B cell (primary cell): ENCODE measurements at regions not wholly inside any gene's neighbourhood (a gene's known extent, or its start where the extent isn't known, plus 50 kb on each side); places are given as distances from the start of the nearest gene placed in this dataset.

Source experiments
- ATAC-seq: fragments of 200-7000 bp; cut with Tn5 transposase; one replicate; pipeline ENCODE4 v1.10.0; 2021; ENCODE audit warnings: low read depth, mild to moderate bottlenecking, moderate number of reproducible peaks, moderate library complexity
- CTCF ChIA-PET: fragments of 350-600 bp; sonication (Branson Sonifier 250); formaldehyde crosslinking; loops from one replicate; lab custom pipeline; 2021; ENCODE audit warnings: antibody characterized with exemption, inconsistent platforms; lab: Charles Lee
- POLR2A ChIA-PET: fragments of 350-600 bp; sonication (Branson Sonifier 250); formaldehyde crosslinking; loops from one replicate; lab custom pipeline; 2021; ENCODE audit warnings: antibody characterized with exemption; lab: Charles Lee
- DNase-seq: peaks from one replicate; pipeline ENCODE4 v3.0.0; 2013
- H2AFZ ChIP-seq: 2 replicates; pipeline ENCODE4 v1.6.1; 2012; ENCODE audit warnings: mild to moderate bottlenecking, low read depth, low read length; ENCODE audit not compliant: insufficient read depth, poor library complexity, severe bottlenecking
- H3K27ac ChIP-seq, 2 donors: 1 replicate in 1 of 2; 2 replicates in 1 of 2; pipeline ENCODE4 v1.5.1; 2012 to 2013; ENCODE audit warnings: low read length in 2 of 2, mild to moderate bottlenecking in 2 of 2, moderate library complexity in 1 of 2
- H3K27me3 ChIP-seq, 4 experiments: fragments of 200-600 bp in 1 of 4; sonication (generic) in 1 of 4; replicated peaks in 1 of 4; 1 replicate in 2 of 4; 2 replicates in 2 of 4; pipeline versions ENCODE4 v1.6.1 to v1.7.0; 2013 to 2016; ENCODE audit warnings: low read length in 3 of 4, mild to moderate bottlenecking in 2 of 4, mixed read lengths in 1 of 4, moderate library complexity in 1 of 4; ENCODE audit not compliant: insufficient read depth in 4 of 4, control insufficient read depth in 3 of 4; ENCODE audit errors: control extremely low read depth in 1 of 4
- H3K36me3 ChIP-seq, 2 experiments: replicated peaks in 1 of 2; 1 replicate in 1 of 2; 2 replicates in 1 of 2; pipeline versions ENCODE4 v1.6.1 to v1.7.1; 2013; ENCODE audit warnings: low read length in 1 of 2; ENCODE audit not compliant: insufficient read depth in 2 of 2, control insufficient read depth in 1 of 2; ENCODE audit errors: control extremely low read depth in 1 of 2, extremely low read depth in 1 of 2
- H3K4me1 ChIP-seq, 2 donors: fragments of 200-600 bp in 1 of 2; sonication (generic) in 1 of 2; 1 replicate in 1 of 2; 2 replicates in 1 of 2; pipeline versions ENCODE4 v1.5.1 to v1.6.1; 2013 to 2017; ENCODE audit warnings: low read length in 2 of 2; ENCODE audit not compliant: control insufficient read depth in 2 of 2, insufficient read depth in 2 of 2
- H3K4me2 ChIP-seq: replicated peaks from 2 replicates; pipeline ENCODE3; 2012; ENCODE audit warnings: mild to moderate bottlenecking, low read depth, low read length; ENCODE audit not compliant: poor library complexity, severe bottlenecking
- H3K4me3 ChIP-seq, 5 experiments: fragments of 200-600 bp in 1 of 5; sonication (generic) in 1 of 5; 1 replicate in 3 of 5; 2 replicates in 2 of 5; pipeline versions ENCODE4 v1.5.1 to v1.7.0; 2011 to 2016; ENCODE audit warnings: low read length in 4 of 5, mild to moderate bottlenecking in 4 of 5, low read depth in 2 of 5, control low read depth in 1 of 5, moderate library complexity in 1 of 5; ENCODE audit not compliant: insufficient read depth in 1 of 5; ENCODE audit errors: control extremely low read depth in 1 of 5, extremely low read depth in 1 of 5
- H3K79me2 ChIP-seq: fragments of 200-600 bp; sonication (generic); one replicate; pipeline ENCODE4 v1.6.0; 2016; ENCODE audit warnings: low read length; ENCODE audit not compliant: control insufficient read depth, insufficient read depth
- H3K9ac ChIP-seq: fragments of 200-600 bp; sonication (generic); 2 replicates; pipeline ENCODE4 v1.6.1; 2017; ENCODE audit warnings: mild to moderate bottlenecking, low read length, moderate library complexity
- H3K9me3 ChIP-seq, 3 donors: one replicate each; pipeline versions ENCODE4 v1.6.1 to v1.7.1; 2013; ENCODE audit warnings: low read length in 2 of 3; ENCODE audit not compliant: control insufficient read depth in 2 of 3, insufficient read depth in 1 of 3; ENCODE audit errors: control extremely low read depth in 1 of 3
- H4K20me1 ChIP-seq: 2 replicates; pipeline ENCODE4 v1.6.0; 2012; ENCODE audit warnings: mild to moderate bottlenecking, low read length; ENCODE audit not compliant: insufficient read depth, control insufficient read depth, poor library complexity, severe bottlenecking
- H3K27ac Mint-ChIP-seq: one replicate; pipeline ENCODE4 v1.8.0; 2021; ENCODE audit warnings: mixed read lengths
- H3K27me3 Mint-ChIP-seq: one replicate; pipeline ENCODE4 v1.8.0; 2021; ENCODE audit warnings: mixed read lengths
- H3K4me1 Mint-ChIP-seq: one replicate; pipeline ENCODE4 v1.8.0; 2021; ENCODE audit warnings: mixed read lengths
- H3K4me3 Mint-ChIP-seq: one replicate; pipeline ENCODE4 v1.8.0; 2021; ENCODE audit warnings: mixed read lengths
- H3K9me3 Mint-ChIP-seq: one replicate; pipeline ENCODE4 v1.8.0; 2022; ENCODE audit warnings: mixed read lengths; ENCODE audit not compliant: insufficient read depth
- EZH2 ChIP-seq: IDR thresholded peaks from 2 replicates; pipeline ENCODE4 v1.6.1; 2012; ENCODE audit warnings: borderline replicate concordance, low read depth, mild to moderate bottlenecking, moderate library complexity, low read length; ENCODE audit not compliant: insufficient read depth, poor library complexity, severe bottlenecking
- WGBS: methylation state at CpG from one replicate; pipeline ENCODE4 v1.1.5; 2013; ENCODE audit warnings: missing lambda C conversion rate; ENCODE audit not compliant: insufficient coverage; 5-methylcytosine and 5-hydroxymethylcytosine counted together
- intact Hi-C: fragments of 100-400 bp; cut with micrococcal nuclease; formaldehyde crosslinking; loops from one replicate; pipeline ENCODE4 v1.10.0; 2022
- TF ChIP-seq, protein P1 (sequence below): fragments of 200-600 bp; IDR thresholded peaks from one replicate; pipeline ENCODE4 v1.8.0; 2022; ENCODE audit warnings: antibody characterized with exemption, mild to moderate bottlenecking

DNA sequence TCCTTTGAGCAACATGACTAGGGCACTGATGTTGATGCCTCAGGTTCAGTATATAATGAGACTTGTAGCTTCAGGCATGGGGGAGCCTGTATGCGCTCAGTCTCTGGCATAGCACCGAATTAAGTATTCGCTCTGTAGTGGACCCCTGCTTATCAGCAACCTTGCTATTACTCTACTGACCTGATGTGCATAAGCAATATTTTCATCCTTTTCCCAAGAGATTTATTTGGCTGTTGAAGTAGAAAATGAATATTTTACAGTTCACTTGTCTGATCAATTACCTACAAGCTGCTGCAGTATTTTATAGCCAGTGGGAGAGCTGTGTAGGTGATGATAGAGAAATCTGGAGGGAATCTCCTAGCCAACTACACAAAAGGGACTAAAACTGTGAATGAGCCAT is 781.6 kb upstream of the PHF14 start:
- Mint-ChIP-seq H3K27me3 (no peaks in the 10 kb centered on the region), H3K4me3 (no peak overlapping the region), H3K9me3 (peaks cover 2% of the 10 kb centered on the region), H3K27ac (no peak overlapping the region), H3K4me1 (no peaks in the 10 kb centered on the region)
- no peaks in the 10 kb centered on the region for H3K4me1 ChIP-seq
- no peaks in the 10 kb centered on the region for H3K9me3 ChIP-seq
- POLR2A ChIA-PET: no interaction called here
- DNase-seq (no peak), ATAC-seq (no peak)
- no peaks in the 10 kb centered on the region for H3K27me3 ChIP-seq
- H4K20me1 ChIP-seq: no peaks in the 10 kb centered on the region
- H3K9ac ChIP-seq: no peak overlapping the region
- H3K27ac ChIP-seq: no peak overlapping the region
- no peaks in the 10 kb centered on the region for H3K36me3 ChIP-seq
- H3K4me3 ChIP-seq: no peak overlapping the region
- no peaks in the 10 kb centered on the region for H3K79me2 ChIP-seq
- no CpG with 5 or more reads among the region's 3 CpGs for WGBS
- no peak overlapping the region for H3K4me2 ChIP-seq
- intact Hi-C loops: no loop called here
- H2AFZ ChIP-seq: no peak overlapping the region
- CTCF ChIA-PET: no interaction called here
- TF ChIP-seq, protein P1, sequence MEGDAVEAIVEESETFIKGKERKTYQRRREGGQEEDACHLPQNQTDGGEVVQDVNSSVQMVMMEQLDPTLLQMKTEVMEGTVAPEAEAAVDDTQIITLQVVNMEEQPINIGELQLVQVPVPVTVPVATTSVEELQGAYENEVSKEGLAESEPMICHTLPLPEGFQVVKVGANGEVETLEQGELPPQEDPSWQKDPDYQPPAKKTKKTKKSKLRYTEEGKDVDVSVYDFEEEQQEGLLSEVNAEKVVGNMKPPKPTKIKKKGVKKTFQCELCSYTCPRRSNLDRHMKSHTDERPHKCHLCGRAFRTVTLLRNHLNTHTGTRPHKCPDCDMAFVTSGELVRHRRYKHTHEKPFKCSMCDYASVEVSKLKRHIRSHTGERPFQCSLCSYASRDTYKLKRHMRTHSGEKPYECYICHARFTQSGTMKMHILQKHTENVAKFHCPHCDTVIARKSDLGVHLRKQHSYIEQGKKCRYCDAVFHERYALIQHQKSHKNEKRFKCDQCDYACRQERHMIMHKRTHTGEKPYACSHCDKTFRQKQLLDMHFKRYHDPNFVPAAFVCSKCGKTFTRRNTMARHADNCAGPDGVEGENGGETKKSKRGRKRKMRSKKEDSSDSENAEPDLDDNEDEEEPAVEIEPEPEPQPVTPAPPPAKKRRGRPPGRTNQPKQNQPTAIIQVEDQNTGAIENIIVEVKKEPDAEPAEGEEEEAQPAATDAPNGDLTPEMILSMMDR: no peak
- TF ChIP-seq EZH2: no peak

DNA sequence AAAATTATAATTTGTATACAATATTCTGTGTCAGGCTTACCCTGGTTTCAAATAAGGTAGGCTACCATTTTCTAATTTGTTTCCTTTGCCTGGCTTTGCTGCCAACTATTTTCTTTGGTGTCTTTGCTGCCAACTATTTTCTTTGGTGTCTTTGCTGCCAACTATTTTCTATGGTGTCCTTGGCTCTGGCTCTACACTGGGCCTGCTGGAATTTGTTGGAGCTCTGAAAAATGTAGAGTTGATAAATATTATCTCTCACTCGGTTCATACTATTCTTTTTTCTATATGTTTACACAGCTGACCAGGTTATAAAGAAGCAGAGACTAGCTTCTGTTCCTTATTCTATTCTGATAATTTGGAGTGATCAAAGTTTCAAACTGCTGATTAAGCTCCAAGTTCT is 768.0 kb upstream of the PHF14 start:
- no CpG with 5 or more reads among the region's 1 CpG for WGBS
- H3K27ac Mint-ChIP-seq: no peak overlapping the region
- Histone ChIP-seq H2AFZ (no peak overlapping the region), H3K79me2 (no peaks in the 10 kb centered on the region), H4K20me1 (no peaks in the 10 kb centered on the region), H3K9ac (no peak overlapping the region), H3K27me3 (no peaks in the 10 kb centered on the region), H3K9me3 (no peaks in the 10 kb centered on the region), H3K27ac (no peak overlapping the region), H3K4me1 (no peaks in the 10 kb centered on the region), H3K4me3 (no peak overlapping the region), H3K4me2 (no peak overlapping the region), H3K36me3 (no peaks in the 10 kb centered on the region)
- ATAC-seq (no peak), DNase-seq (no peak)
- intact Hi-C loops: no loop called here
- H3K4me3 Mint-ChIP-seq: no peak overlapping the region
- H3K27me3 Mint-ChIP-seq: no peaks in the 10 kb centered on the region
- no peak for TF ChIP-seq EZH2
- TF ChIP-seq, protein P1: no peak
- H3K9me3 Mint-ChIP-seq: no peaks in the 10 kb centered on the region
- ChIA-PET POLR2A (no interaction called here), CTCF (no interaction called here)
- H3K4me1 Mint-ChIP-seq: no peaks in the 10 kb centered on the region
